A549 (cell line): ENCODE measurements at regions not wholly inside any gene's neighbourhood (a gene's known extent, or its start where the extent isn't known, plus 50 kb on each side); places are given as distances from the start of the nearest gene placed in this dataset.
A peak's percentile ranks its signal among the peaks of the same experiment; 100 is the strongest.

ENCODE experiments used
- ATAC-seq, 2 experiments: fragments of 200-7000 bp in 1 of 2; fragments of >200 bp in 1 of 2; cut with Nextera tagmentation in 1 of 2; cut with Tn5 transposase in 1 of 2; 3 replicates each; pipeline versions ENCODE4 v1.8.0 to v1.9.1; 2018 to 2020; ENCODE audit warnings: mild to moderate bottlenecking in 1 of 2, moderate library complexity in 1 of 2
- CTCF ChIA-PET: fragments of 300-600 bp; sonication (Branson Sonifier 250); formaldehyde crosslinking; extraction: SDS; loops from one replicate; lab custom pipeline; 2021; ENCODE audit warnings: antibody characterized with exemption, inconsistent platforms; lab: Yijun Ruan, JAX
- POLR2A ChIA-PET: fragments of 350-600 bp; formaldehyde crosslinking; extraction: SDS; loops from one replicate; lab custom pipeline; 2021; ENCODE audit warnings: antibody characterized with exemption, inconsistent platforms; lab: Yijun Ruan, JAX
- DNase-seq, 2 experiments: peaks; one replicate each; pipeline versions ENCODE4 v3.0.0 to v3.0.0-alpha.2; 2011 to 2016; ENCODE audit warnings: low read depth in 1 of 2, low spot score in 1 of 2
- FAIRE-seq: peaks from 2 replicates; lab custom pipeline; 2011; peaks lifted over from hg19 to GRCh38; lab: Jason Lieb, UNC
- H3K27ac ChIP-seq, 2 experiments: fragments of >200 bp; sonication (Bioruptor Twin); formaldehyde crosslinking; 3 replicates each; pipeline ENCODE4 v1.5.1; 2016 to 2017
- H3K4me1 ChIP-seq: fragments of >200 bp; sonication (Bioruptor Twin); formaldehyde crosslinking; 3 replicates; pipeline ENCODE4 v1.6.1; 2016
- H3K4me2 ChIP-seq: fragments of >200 bp; sonication (Bioruptor Twin); formaldehyde crosslinking; 3 replicates; pipeline ENCODE4 v1.6.1; 2016
- H3K4me3 ChIP-seq: fragments of >200 bp; sonication (Bioruptor Twin); formaldehyde crosslinking; 3 replicates; pipeline ENCODE4 v1.5.1; 2016
- H3K9me3 ChIP-seq: fragments of >200 bp; sonication (Bioruptor Twin); formaldehyde crosslinking; 3 replicates; pipeline ENCODE4 v1.6.1; 2016
- BCL3 ChIP-seq: fragments of >200 bp; sonication (Bioruptor Twin); formaldehyde crosslinking; IDR thresholded peaks from 3 replicates; pipeline ENCODE4 v1.6.1; 2016
- CBX2 ChIP-seq: fragments of 200-600 bp; sonication (generic); IDR thresholded peaks from 2 replicates; pipeline ENCODE4 v1.6.1; 2016; ENCODE audit warnings: low read depth, mild to moderate bottlenecking, borderline replicate concordance
- CBX8 ChIP-seq: fragments of 200-600 bp; sonication (generic); IDR thresholded peaks from 2 replicates; pipeline ENCODE4 v1.6.1; 2016
- CEBPB ChIP-seq, 2 experiments: fragments of >200 bp in 1 of 2; sonication (Bioruptor Twin) in 1 of 2; formaldehyde crosslinking in 1 of 2; IDR thresholded peaks; 2 replicates each; pipeline ENCODE4 v1.6.1; 2012 to 2016
- CHD2 ChIP-seq: fragments of 150-350 bp; IDR thresholded peaks from 2 replicates; pipeline ENCODE4 v1.6.1; 2014; ENCODE audit warnings: low read length; ENCODE audit not compliant: partially characterized antibody
- E2F6 ChIP-seq: IDR thresholded peaks from 2 replicates; pipeline ENCODE4 v1.6.1; 2012; ENCODE audit warnings: low read depth, borderline replicate concordance
- EHF ChIP-seq: fragments of 250-450 bp; sonication (Bioruptor Pico); IDR thresholded peaks from 2 replicates; pipeline ENCODE4 v1.5.0; 2020; ENCODE audit warnings: mild to moderate bottlenecking
- FOSL2 ChIP-seq, 2 experiments: fragments of 450-650 bp in 1 of 2; fragments of >200 bp in 1 of 2; sonication (Bioruptor Twin) in 1 of 2; formaldehyde crosslinking; IDR thresholded peaks; 2 replicates each; pipeline versions ENCODE4 v1.5.0 to v1.6.1; 2016 to 2020; ENCODE audit warnings: mild to moderate bottlenecking in 1 of 2, moderate library complexity in 1 of 2
- HDAC2 ChIP-seq: fragments of 200-600 bp; sonication (generic); IDR thresholded peaks from 2 replicates; pipeline ENCODE4 v1.6.1; 2016
- HEYL ChIP-seq: fragments of 250-450 bp; sonication (Bioruptor Pico); IDR thresholded peaks from 2 replicates; pipeline ENCODE4 v1.8.0; 2021; ENCODE audit warnings: mild to moderate bottlenecking, moderate library complexity
- HOXA7 ChIP-seq: fragments of 250-450 bp; sonication (Bioruptor Pico); IDR thresholded peaks from 2 replicates; pipeline ENCODE4 v1.5.0; 2020; ENCODE audit warnings: mild to moderate bottlenecking, moderate library complexity
- KDM1A ChIP-seq: fragments of 200-600 bp; sonication (generic); IDR thresholded peaks from 2 replicates; pipeline ENCODE4 v1.6.1; 2016; ENCODE audit warnings: low read depth, mild to moderate bottlenecking
- KDM5A ChIP-seq: fragments of 200-600 bp; sonication (generic); IDR thresholded peaks from 2 replicates; pipeline ENCODE4 v1.6.1; 2016; ENCODE audit warnings: antibody characterized with exemption, mild to moderate bottlenecking
- MAFK ChIP-seq: fragments of 450-650 bp; IDR thresholded peaks from 2 replicates; pipeline ENCODE4 v1.6.1; 2014; ENCODE audit not compliant: partially characterized antibody
- NFE2L2 ChIP-seq: fragments of 150-350 bp; conservative IDR thresholded peaks from 2 replicates; pipeline ENCODE4 v1.6.1; 2014; ENCODE audit warnings: low read length
- PHF8 ChIP-seq: fragments of 200-600 bp; sonication (generic); IDR thresholded peaks from 2 replicates; pipeline ENCODE4 v1.6.1; 2016; ENCODE audit warnings: low read depth, mild to moderate bottlenecking, antibody characterized with exemption, moderate library complexity, borderline replicate concordance
- RARB ChIP-seq: fragments of 250-450 bp; sonication (Bioruptor Pico); IDR thresholded peaks from 2 replicates; pipeline ENCODE4 v1.8.0; 2021; ENCODE audit warnings: mild to moderate bottlenecking, moderate library complexity
- RFX5 ChIP-seq: fragments of 450-650 bp; IDR thresholded peaks from 2 replicates; pipeline ENCODE4 v1.7.1; 2014; ENCODE audit warnings: antibody characterized with exemption, mild to moderate bottlenecking, moderate library complexity
- RNF2 ChIP-seq: fragments of 200-600 bp; sonication (generic); IDR thresholded peaks from 2 replicates; pipeline ENCODE4 v1.6.1; 2016; ENCODE audit warnings: low read depth, mild to moderate bottlenecking, antibody characterized with exemption, moderate library complexity, borderline replicate concordance
- SREBF2 ChIP-seq: fragments of 450-650 bp; IDR thresholded peaks from 2 replicates; pipeline ENCODE4 v1.6.1; 2014; ENCODE audit warnings: mild to moderate bottlenecking, moderate library complexity
- TFCP2L1 ChIP-seq: fragments of 250-450 bp; sonication (Bioruptor Pico); IDR thresholded peaks from 2 replicates; pipeline ENCODE4 v1.5.0; 2021; ENCODE audit warnings: mild to moderate bottlenecking
- TP53 ChIP-seq: fragments of 250-450 bp; sonication (Bioruptor Pico); IDR thresholded peaks from 2 replicates; pipeline ENCODE4 v1.5.0; 2021; ENCODE audit warnings: mild to moderate bottlenecking, moderate library complexity
- WGBS: methylation state at CpG from one replicate; pipeline ENCODE4 v1.1.6; 2017; ENCODE audit errors: missing lambda C conversion rate; 5-methylcytosine and 5-hydroxymethylcytosine counted together
- TF ChIP-seq, protein P1 (sequence below): fragments of 250-450 bp; sonication (Bioruptor Pico); IDR thresholded peaks from 2 replicates; pipeline ENCODE4 v1.5.0; 2020; ENCODE audit warnings: low read depth, mild to moderate bottlenecking, moderate library complexity

- TF ChIP-seq CHD2 (no peak), FOSL2 (IDR thresholded peaks at IDR 0.05) (no peak), FOSL2 (CRISPR knock-in tag; IDR thresholded peaks at IDR 0.05) (peak; percentile 50), MAFK (peak; percentile 54), CBX8 (no peak)
- Histone ChIP-seq H3K4me1 (peaks cover 46% of the 10 kb centered on the region), H3K27ac (peak overlapping the region; percentile 60 to 62), H3K9me3 (no peaks in the 10 kb centered on the region), H3K4me3 (no peak overlapping the region), H3K4me2 (peak overlapping the region; percentile 62)
- no peak for FAIRE-seq
- ATAC-seq, result peak; percentile 64 to 81; a peak in 5 of 6 replicates
- peak; percentile 29 to 42 for DNase-seq
- CTCF ChIA-PET, result interaction anchor here (1.4 kb wide), 1 partner anchor 9 kb away, joined by 4 read pairs; no protein-coding TSS in a partner anchor
- 59% methylated on average over 8 of the region's 9 CpGs for WGBS
- POLR2A ChIA-PET, result no interaction called here
Observed at GRCh38 chr4:186900232-186900900, 176.7 kb upstream of the FAT1 start.

DNA sequence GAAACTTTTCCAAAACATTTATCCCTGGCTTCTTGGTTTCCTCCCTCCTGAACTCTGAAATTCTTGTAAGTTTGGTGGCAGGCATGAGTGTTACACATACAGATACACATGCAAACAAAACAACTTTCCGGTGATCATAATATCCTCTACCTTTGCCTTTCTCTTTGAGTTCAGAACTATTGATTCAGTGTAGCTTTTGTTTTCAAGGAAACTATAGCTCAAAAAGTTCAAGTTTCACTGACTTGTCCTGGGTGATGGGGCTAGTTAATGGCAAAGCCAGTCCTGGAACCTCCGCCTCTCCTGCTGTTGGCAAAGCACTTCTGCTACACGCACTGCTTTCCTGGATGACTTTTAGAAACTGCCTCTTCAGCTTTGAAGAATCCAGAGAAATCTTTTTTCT, 177.3 kb upstream of the FAT1 start:
- 43% methylated on average over 3 of the region's 3 CpGs for WGBS
- H3K4me2 ChIP-seq, result peak overlapping the region; percentile 62
- H3K4me1 ChIP-seq, result peaks cover 46% of the 10 kb centered on the region
- H3K4me3 ChIP-seq, result no peak overlapping the region
- POLR2A ChIA-PET, result no interaction called here
- peak; percentile 51 to 56; a peak in 3 of 6 replicates for ATAC-seq
- no peak for FAIRE-seq
- CTCF ChIA-PET, result interaction anchor here (1.1 kb wide), 1 partner anchor 173 kb away, joined by 3 read pairs; no protein-coding TSS in a partner anchor
- no peak for TF ChIP-seq RNF2
- no peak for TF ChIP-seq HOXA7
- no peak for TF ChIP-seq RARB (CRISPR knock-in tag)
- no peak for TF ChIP-seq KDM5A
- TF ChIP-seq RFX5, result no peak
- no peak for TF ChIP-seq CBX2
- TF ChIP-seq CEBPB (IDR thresholded peaks at IDR 0.05), result no peak
- no peak for TF ChIP-seq NFE2L2
- no peak for TF ChIP-seq BCL3
- no peak for TF ChIP-seq TP53 (CRISPR knock-in tag)
- TF ChIP-seq EHF (CRISPR knock-in tag), result no peak
- no peak for TF ChIP-seq E2F6
- TF ChIP-seq PHF8, result no peak
- no peak for TF ChIP-seq SREBF2
- TF ChIP-seq, protein P1, sequence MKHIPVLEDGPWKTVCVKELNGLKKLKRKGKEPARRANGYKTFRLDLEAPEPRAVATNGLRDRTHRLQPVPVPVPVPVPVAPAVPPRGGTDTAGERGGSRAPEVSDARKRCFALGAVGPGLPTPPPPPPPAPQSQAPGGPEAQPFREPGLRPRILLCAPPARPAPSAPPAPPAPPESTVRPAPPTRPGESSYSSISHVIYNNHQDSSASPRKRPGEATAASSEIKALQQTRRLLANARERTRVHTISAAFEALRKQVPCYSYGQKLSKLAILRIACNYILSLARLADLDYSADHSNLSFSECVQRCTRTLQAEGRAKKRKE (CRISPR knock-in tag), result no peak
- TF ChIP-seq TFCP2L1, result no peak
- no peak for TF ChIP-seq MAFK
- H3K27ac ChIP-seq, result peak overlapping the region; percentile 60 to 62
- no peaks in the 10 kb centered on the region for H3K9me3 ChIP-seq
- peak in 1 of 2 experiments; percentile 8 for DNase-seq

DNA sequence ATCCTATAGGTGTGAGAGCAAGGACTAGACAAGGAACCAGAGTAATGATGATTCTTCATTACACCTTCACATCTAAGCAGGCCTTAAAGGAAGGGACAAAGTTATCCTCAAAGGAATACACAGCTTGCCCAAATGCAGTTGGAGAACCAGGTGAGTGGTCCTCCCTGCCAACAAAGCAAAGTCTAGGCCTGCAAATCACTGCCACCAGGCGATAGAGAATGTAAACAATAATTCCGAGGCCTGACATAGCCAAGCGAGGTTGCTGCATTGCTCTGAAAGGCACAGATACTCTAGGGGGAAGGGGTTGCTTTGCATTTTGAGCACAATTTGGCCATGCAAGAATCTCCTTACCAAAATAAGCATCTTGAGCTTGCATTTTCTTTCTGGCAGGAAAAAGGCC, 178.2 kb upstream of the FAT1 start:
- H3K4me1 ChIP-seq, result peaks cover 46% of the 10 kb centered on the region
- DNase-seq, result no peak
- FAIRE-seq, result no peak
- no peaks in the 10 kb centered on the region for H3K9me3 ChIP-seq
- peak overlapping the region; percentile 48; the same call in 2 of the 3 replicates for H3K4me2 ChIP-seq
- no peak for TF ChIP-seq KDM1A
- no peak for TF ChIP-seq HEYL (CRISPR knock-in tag)
- no peak for TF ChIP-seq HDAC2
- no peak for ATAC-seq
- no peak overlapping the region for H3K4me3 ChIP-seq
- POLR2A ChIA-PET, result no interaction called here
- peak overlapping the region in 1 of 2 experiments; percentile 58; a peak in 4 of 6 replicates for H3K27ac ChIP-seq
- CTCF ChIA-PET, result interaction anchor here (1.0 to 1.1 kb wide), 2 partner anchors 72 to 174 kb away, joined by 3 read pairs; no protein-coding TSS in a partner anchor
- 67% methylated on average over 3 of the region's 3 CpGs for WGBS
